ENCODE measurements at regions not wholly inside any gene's neighbourhood (a gene's known extent, or its start where the extent isn't known, plus 50 kb on each side); places are given as distances from the start of the nearest gene placed in this dataset.

- no peak overlapping the region for H3K4me3 ChIP-seq (ENCODE audit: low read length)
- 70% methylated on average over 5 of the region's 5 CpGs for WGBS (ENCODE audit: insufficient coverage)
- no peaks in the 10 kb centered on the region for H3K27me3 ChIP-seq (ENCODE audit: control insufficient read depth, insufficient read depth, low read length)
- no peak for TF ChIP-seq CTCF (IDR thresholded peaks at IDR 0.05)
- H3K9me3 ChIP-seq (ENCODE audit: control insufficient read depth, insufficient read depth, low read length), result no peaks in the 10 kb centered on the region
- DNase-seq (no peak), ATAC-seq (no peak)
- Mint-ChIP-seq H3K4me1 (no peaks in the 10 kb centered on the region), H3K27ac (no peak overlapping the region), H3K36me3 (no peaks in the 10 kb centered on the region), H3K9me3 (no peaks in the 10 kb centered on the region), H3K4me3 (no peak overlapping the region), H3K27me3 (ENCODE audit: low read depth in 2 of 2) (no peaks in the 10 kb centered on the region)
- H3K27ac ChIP-seq (ENCODE audit: low read length), result no peak overlapping the region
- intact Hi-C loops (cut with micrococcal nuclease), result no loop called here
- H3K4me1 ChIP-seq (ENCODE audit: control insufficient read depth, insufficient read depth, low read length), result no peaks in the 10 kb centered on the region
- no peaks in the 10 kb centered on the region for H3K36me3 ChIP-seq (ENCODE audit: control insufficient read depth, insufficient read depth, low read length)
Measured at GRCh38 chr4:57614257-57614932, 504.2 kb upstream of the IGFBP7 start.

DNA sequence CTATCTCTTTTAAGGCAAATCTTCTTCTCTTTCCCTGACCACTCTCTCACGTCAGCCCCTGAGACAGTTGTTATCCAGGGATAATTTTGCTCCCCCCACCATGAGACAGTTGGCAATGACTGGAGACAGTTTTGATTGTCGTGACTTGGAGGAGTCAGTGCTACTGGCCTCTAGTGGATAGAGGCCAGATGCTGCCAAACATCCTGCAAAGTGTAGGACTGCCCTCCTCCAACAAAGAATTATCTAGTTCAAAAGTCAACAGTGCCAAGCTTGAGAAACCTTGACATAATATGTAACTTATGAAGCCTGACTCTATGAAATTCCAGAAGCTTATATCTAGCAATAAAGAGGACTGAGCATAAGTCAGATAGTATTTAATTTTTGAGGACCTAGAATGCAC, 502.1 kb upstream of the IGFBP7 start:
- TF ChIP-seq CTCF (IDR thresholded peaks at IDR 0.05), result no peak
- H3K36me3 Mint-ChIP-seq, result no peaks in the 10 kb centered on the region
- H3K9me3 Mint-ChIP-seq, result peaks cover 0 to 3% of the 10 kb centered on the region in 2 donors

DNA sequence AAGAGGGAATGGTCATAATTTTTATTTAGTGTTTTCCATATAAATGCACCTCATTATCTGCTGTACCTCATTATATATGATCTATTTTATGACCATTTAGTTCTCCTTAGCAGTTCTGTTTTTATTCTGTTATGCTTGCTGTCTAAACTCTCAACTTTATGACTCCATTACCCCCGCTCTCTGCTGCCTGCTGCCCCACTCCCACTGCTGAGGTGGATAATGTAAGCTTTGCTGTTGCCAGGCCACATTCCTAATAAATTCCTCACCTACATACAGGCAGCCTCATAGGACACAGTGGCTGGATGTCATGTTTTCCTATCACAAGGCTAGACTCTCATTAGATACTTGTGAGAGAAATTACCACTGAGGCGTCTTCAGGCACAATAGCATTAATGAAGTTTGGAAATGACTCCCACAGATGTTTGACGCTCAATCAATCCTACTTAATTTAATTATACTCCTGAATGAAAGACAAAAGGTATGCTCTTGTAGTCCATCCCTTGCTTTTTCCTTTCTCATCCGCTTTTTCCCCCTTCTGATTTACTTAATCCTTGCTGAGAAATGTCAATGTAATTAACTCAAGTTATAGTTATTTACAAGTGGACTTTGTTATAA, 497.5 kb upstream of the IGFBP7 start:
- H3K36me3 ChIP-seq (ENCODE audit: control insufficient read depth, insufficient read depth, low read length), result no peaks in the 10 kb centered on the region
- no peak for TF ChIP-seq CTCF (IDR thresholded peaks at IDR 0.05)
- intact Hi-C loops (cut with micrococcal nuclease), result no loop called here

More for the DNA sequence above, 502.1 kb upstream of the IGFBP7 start:
- intact Hi-C loops (cut with micrococcal nuclease), result no loop called here
- Mint-ChIP-seq H3K4me1 (no peaks in the 10 kb centered on the region), H3K4me3 (no peak overlapping the region), H3K27ac (no peak overlapping the region), H3K27me3 (ENCODE audit: low read depth in 2 of 2) (no peaks in the 10 kb centered on the region)
- H3K36me3 ChIP-seq (ENCODE audit: control insufficient read depth, insufficient read depth, low read length), result no peaks in the 10 kb centered on the region
- H3K4me1 ChIP-seq (ENCODE audit: control insufficient read depth, insufficient read depth, low read length), result no peaks in the 10 kb centered on the region
- no peak overlapping the region for H3K27ac ChIP-seq (ENCODE audit: low read length)
- ATAC-seq (no peak), DNase-seq (no peak)
- 46% methylated on average over 2 of the region's 2 CpGs for WGBS (ENCODE audit: insufficient coverage)
- H3K9me3 ChIP-seq (ENCODE audit: control insufficient read depth, insufficient read depth, low read length), result no peaks in the 10 kb centered on the region
- H3K4me3 ChIP-seq (ENCODE audit: low read length), result no peak overlapping the region
- no peaks in the 10 kb centered on the region for H3K27me3 ChIP-seq (ENCODE audit: control insufficient read depth, insufficient read depth, low read length)

GRCh38 chr4:57605376-57605775, 495.2 kb upstream of the IGFBP7 start:
- DNase-seq (no peak), ATAC-seq (no peak)
- no peak overlapping the region for H3K27ac Mint-ChIP-seq
- Histone ChIP-seq H3K4me3 (ENCODE audit: low read length) (no peak overlapping the region), H3K27ac (ENCODE audit: low read length) (no peak overlapping the region), H3K9me3 (ENCODE audit: control insufficient read depth, insufficient read depth, low read length) (no peaks in the 10 kb centered on the region), H3K36me3 (ENCODE audit: control insufficient read depth, insufficient read depth, low read length) (no peaks in the 10 kb centered on the region), H3K4me1 (ENCODE audit: control insufficient read depth, insufficient read depth, low read length) (no peaks in the 10 kb centered on the region), H3K27me3 (ENCODE audit: control insufficient read depth, insufficient read depth, low read length) (no peaks in the 10 kb centered on the region)
- no peaks in the 10 kb centered on the region for H3K36me3 Mint-ChIP-seq
- H3K9me3 Mint-ChIP-seq, result peaks cover 4 to 6% of the 10 kb centered on the region in 2 donors
- TF ChIP-seq CTCF (IDR thresholded peaks at IDR 0.05), result no peak
- intact Hi-C loops (cut with micrococcal nuclease), result no loop called here
- no peaks in the 10 kb centered on the region for H3K4me1 Mint-ChIP-seq
- H3K27me3 Mint-ChIP-seq (ENCODE audit: low read depth in 2 of 2), result no peaks in the 10 kb centered on the region
- WGBS (ENCODE audit: insufficient coverage), result 95% methylated on average over 3 of the region's 3 CpGs
- H3K4me3 Mint-ChIP-seq, result no peak overlapping the region

More for the DNA sequence above, 497.5 kb upstream of the IGFBP7 start:
- H3K27ac Mint-ChIP-seq, result no peak overlapping the region
- H3K9me3 ChIP-seq (ENCODE audit: control insufficient read depth, insufficient read depth, low read length), result no peaks in the 10 kb centered on the region
- WGBS (ENCODE audit: insufficient coverage), result 89% methylated on average over 2 of the region's 4 CpGs
- no peak overlapping the region for H3K27ac ChIP-seq (ENCODE audit: low read length)
- no peaks in the 10 kb centered on the region for H3K4me1 ChIP-seq (ENCODE audit: control insufficient read depth, insufficient read depth, low read length)
- no peaks in the 10 kb centered on the region for H3K27me3 Mint-ChIP-seq (ENCODE audit: low read depth in 2 of 2)
- no peak overlapping the region for H3K4me3 ChIP-seq (ENCODE audit: low read length)
- no peak overlapping the region for H3K4me3 Mint-ChIP-seq
- no peaks in the 10 kb centered on the region for H3K27me3 ChIP-seq (ENCODE audit: control insufficient read depth, insufficient read depth, low read length)
- H3K9me3 Mint-ChIP-seq, result peaks cover 4 to 6% of the 10 kb centered on the region in 2 donors
- H3K36me3 Mint-ChIP-seq, result no peaks in the 10 kb centered on the region
- DNase-seq, result no peak
- no peaks in the 10 kb centered on the region for H3K4me1 Mint-ChIP-seq
- ATAC-seq, result no peak

All from natural killer cell (primary cell).